Activated naive CD4-positive, alpha-beta T cell treated with anti-CD3 and anti-CD28 coated beads, Interleukin-2, amount 50 U/mL, for 16 hours (primary cell): ENCODE measurements at regions not wholly inside any gene's neighbourhood (a gene's known extent, or its start where the extent isn't known, plus 50 kb on each side); places are given as distances from the start of the nearest gene placed in this dataset.

Experiments
- DNase-seq: peaks from one replicate; pipeline ENCODE4 v3.0.0-alpha.2; 2020

- no peak for DNase-seq
Measured at GRCh38 chr7:11895337-11895736, 63.3 kb upstream of the THSD7A start.

DNA sequence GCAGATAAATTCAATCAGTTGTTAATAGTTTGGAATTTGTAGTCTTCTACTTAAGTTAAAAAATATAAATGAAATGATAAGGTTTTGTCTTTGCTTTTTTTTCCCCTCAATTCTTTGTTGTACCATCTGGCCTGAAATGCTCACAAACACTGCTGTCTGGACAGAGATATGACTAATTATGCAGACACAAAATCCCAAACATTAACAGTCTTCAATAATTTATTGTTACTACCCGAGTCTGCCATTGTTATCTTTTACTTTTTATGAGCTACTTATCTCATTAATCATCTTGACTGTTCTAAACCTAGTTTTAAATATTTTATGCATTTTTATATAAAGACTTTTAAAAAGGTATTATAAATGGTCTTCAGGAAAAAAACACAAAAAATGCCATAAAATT, 64.7 kb upstream of the THSD7A start:
- no peak for DNase-seq

DNA sequence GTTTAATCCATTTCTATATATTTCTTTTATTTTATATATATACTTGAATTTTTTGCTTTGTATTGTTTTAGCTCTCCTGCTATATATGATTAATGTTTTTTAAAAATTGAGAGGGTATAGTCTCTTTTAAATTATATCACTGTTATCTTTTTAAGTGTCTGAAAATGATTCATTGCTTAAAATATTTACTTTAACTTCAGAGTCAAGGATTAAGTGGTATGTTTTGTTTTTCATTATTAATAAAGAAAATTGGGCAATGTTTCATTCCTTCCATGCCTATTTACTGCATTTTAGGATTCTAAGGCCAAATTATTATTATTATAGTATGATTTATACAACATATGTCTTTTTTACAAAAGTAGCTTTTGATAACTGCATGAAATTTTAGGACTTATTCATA, 67.2 kb upstream of the THSD7A start:
- DNase-seq = no peak

GRCh38 chr7:11910253-11910652, 78.3 kb upstream of the THSD7A start:
- DNase-seq = no peak

- no peak for DNase-seq
Measured at GRCh38 chr7:11911900-11912299, 79.9 kb upstream of the THSD7A start.

DNA sequence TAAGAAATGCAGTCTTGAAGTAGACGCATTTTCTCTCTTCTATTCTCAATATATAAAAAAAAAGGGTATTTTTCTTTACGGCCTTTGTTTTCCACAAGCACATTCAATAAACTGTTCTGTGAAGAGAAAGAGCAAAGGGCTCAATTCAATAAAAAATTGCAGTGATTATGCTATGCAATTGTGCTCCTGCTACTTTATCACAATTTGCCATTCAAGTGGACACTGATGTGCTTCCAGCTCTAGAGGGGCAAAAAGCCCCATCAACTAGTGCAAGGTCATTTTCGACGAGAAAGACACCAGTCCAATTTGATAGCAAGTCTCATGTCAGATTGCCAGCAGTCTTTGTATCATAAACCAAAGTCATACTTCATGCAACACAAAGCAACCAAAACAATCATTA, 82.6 kb upstream of the THSD7A start:
- no peak for DNase-seq

DNA sequence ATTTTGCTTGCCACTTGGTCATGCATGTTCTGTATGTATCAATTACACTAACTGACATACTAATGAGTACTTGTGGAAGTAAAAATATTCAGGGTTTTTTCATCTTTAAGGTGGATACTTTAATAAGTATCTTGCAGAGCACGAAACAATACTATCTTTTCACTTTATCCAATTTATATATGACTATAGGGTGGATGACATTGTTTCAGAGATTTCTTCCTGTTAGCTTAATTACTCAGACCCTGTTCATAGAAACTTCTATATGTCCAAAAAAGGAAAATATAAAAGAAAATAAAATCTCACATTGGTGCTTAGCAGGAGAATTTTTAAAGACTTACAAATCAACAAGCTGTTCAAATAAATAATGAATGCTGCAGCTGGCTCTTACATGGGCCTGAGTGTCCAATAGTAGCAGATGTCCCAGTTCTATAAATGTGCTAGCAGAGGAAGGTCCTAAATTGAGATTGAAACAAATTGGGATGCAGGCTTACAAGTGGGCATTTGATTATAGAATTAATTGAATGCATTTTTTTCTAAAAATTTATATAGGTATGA, 91.5 kb upstream of the THSD7A start:
- DNase-seq = no peak

DNA sequence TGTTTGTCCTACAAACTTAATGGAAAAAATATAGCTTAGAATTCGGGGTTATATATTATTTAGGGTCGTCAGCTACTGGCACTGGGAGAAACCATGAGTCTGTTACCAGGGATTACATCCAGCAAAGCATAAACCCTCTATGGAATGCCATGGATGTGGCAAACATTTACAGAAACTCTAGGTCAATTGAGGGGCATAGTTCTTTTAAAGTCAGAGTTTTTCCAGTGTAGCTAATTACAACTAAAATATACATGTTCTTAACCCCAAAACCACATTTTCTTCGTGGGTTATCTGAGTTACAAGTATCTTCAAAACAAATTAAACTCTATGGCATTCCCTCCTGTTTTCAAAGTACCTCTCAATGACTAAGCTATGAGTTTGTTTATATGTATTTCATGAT, 99.3 kb upstream of the THSD7A start:
- no peak for DNase-seq

GRCh38 chr7:11934796-11935195, 102.8 kb upstream of the THSD7A start:
- DNase-seq = no peak

DNA sequence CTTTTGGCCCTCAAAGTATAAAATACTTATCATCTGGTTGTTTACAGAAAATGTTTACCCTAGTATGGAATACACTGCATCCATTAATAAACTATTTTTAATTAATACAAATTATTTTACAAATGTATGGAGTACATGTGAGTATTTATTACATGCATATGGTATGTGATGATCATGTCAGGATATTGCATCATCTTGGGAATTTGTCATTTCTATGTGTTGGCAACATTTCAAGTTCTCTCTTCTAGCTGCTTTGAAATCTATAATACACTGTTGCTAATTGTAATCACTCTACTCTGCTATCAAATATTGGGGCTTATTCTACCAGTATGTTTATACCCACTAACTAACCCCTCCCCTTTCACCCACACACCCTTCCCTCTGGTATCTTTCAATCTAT, 103.9 kb upstream of the THSD7A start:
- no peak for DNase-seq

DNA sequence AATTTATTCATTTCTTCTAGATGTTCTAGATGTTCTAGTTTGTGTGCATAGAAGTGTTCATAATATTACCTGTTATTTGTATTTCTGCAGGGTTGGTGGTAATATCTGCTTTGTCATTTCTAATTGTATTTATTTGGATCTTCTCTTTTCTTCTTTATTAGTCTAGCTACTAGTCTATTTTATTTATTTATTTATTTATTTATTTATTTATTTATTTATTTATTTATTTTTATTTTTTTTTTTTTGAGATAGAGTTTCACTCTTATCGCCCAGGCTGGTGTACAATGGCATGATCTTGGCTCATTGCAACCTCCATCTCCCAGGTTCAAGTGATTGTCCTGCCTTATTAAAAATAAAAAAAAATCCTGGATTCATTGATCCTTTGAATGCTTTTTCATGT, 114.8 kb upstream of the THSD7A start:
- DNase-seq = no peak

DNA sequence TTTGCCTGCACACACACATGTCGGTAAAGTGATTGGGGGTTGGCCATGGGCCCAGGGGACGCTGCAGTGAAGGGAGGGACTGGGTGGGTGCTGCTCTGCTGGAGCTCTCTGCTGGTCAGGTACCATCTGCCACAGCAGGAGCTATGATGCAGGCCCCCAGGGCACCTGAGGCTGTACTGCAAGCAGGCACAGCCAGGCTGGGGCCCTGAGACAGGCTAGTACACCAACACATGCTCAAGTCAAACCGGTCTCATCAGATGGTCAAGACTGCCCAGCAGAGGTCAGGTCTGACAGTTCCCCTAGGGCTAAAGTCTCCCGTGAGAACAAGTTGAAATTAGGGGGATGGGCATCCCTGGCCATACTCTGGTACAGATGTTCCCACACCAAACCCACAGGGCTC, 118.3 kb upstream of the THSD7A start:
- DNase-seq = no peak

DNA sequence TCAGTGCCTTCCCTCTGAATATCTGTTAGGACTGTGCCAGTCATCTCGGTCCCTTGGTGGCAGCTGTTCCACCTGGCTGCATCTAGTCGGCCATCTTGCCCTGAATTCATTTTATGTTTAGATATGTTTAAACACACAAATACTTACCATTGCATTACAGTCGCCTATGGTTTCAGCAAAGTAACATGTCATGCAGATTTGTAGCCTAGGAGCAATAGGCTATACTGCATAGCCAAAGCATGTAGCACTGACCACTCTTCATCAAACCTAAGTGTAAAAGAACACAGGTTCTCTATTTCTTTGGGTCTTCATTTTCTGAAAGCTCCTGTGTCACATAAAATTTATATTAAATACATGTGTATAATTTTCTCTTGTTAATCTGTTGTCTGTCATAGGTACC, 118.9 kb upstream of the THSD7A start:
- DNase-seq = no peak

GRCh38 chr7:11951909-11952308, 119.9 kb upstream of the THSD7A start:
- no peak for DNase-seq

GRCh38 chr7:11952972-11953371, 121.0 kb upstream of the THSD7A start:
- DNase-seq = no peak

DNA sequence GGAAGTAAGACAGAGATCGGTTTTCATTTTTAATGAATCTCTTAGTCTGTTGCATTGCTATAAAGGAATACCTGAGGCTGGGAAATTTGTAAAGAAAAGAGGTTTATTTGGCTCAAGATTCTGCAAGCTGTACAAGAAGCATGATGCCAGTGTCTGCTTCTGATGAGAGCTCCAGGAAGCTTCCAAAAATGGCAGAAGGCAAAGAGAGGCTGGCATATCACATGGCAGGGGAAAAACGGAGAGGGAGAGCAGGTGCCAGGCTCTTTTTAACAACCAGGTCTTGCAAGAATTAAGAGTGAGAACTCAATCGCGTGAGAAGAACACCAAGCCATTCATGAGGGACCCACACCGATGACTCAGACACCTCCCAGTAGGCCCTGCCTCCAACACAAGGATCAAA, 125.0 kb upstream of the THSD7A start:
- no peak for DNase-seq

- no peak for DNase-seq
Measured at GRCh38 chr7:11957956-11958355, 126.0 kb upstream of the THSD7A start.

GRCh38 chr7:11959121-11959520, 127.1 kb upstream of the THSD7A start:
- no peak for DNase-seq

GRCh38 chr7:11960621-11961020, 128.6 kb upstream of the THSD7A start:
- no peak for DNase-seq

GRCh38 chr7:11969643-11970042, 137.6 kb upstream of the THSD7A start:
- DNase-seq = no peak

- DNase-seq = no peak
Measured at GRCh38 chr7:11970132-11970531, 138.1 kb upstream of the THSD7A start.

GRCh38 chr7:11985376-11985775, 153.4 kb upstream of the THSD7A start:
- DNase-seq = no peak

- DNase-seq = no peak
Measured at GRCh38 chr7:11985971-11986370, 154.0 kb upstream of the THSD7A start.

DNA sequence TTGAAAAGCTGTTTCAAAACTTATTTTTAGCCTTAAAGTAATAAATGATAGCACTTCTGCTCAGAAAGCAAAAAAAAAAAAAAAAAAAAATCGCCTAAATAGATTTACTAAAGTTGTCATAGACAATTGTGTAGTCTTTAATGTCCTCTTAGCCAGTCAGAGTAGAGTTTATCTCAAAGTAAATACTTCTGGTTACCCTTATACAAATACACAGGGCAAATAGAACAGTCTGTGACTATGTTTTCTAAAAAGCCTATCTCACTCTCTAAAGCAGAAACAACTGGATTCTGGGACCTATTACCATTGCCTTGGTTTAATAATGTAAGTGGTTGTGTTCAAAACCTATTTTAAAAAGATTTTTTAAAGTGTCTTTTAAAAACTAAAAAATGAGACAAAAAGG, 156.2 kb upstream of the THSD7A start:
- no peak for DNase-seq

DNA sequence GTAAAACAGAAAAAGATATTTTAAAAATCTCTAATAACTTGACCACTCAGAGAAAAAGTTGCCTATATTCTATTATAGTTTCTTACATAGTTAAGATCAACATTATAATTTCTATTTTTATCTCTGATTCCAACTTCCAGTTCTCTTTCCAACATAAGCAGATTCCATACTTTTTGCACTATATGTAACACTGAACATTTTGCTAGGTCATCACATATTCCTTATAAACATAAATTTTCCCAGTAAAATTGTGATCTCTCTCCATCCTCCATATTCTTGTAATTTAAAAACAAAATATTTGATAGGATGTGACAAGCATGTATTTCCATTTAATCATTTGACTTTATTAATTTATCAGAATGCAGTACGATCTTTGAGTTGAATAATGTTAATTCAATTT, 170.4 kb upstream of the THSD7A start:
- no peak for DNase-seq

- DNase-seq = no peak
Measured at GRCh38 chr7:12004581-12004980, 172.6 kb upstream of the THSD7A start.
